ENCODE measurements at regions not wholly inside any gene's neighbourhood (a gene's known extent, or its start where the extent isn't known, plus 50 kb on each side); places are given as distances from the start of the nearest gene placed in this dataset.
"Not testable (repeated sequence)": the region's sequence is repeated elsewhere in the genome, so short reads cannot be mapped to it uniquely, and the experiment has no call there.

- not testable (repeated sequence) for TF ChIP-seq POLR2A, CTCF, POLR2AphosphoS5 (IDR thresholded peaks at IDR 0.05)
Observed at GRCh38 chr9:89689321-89689720, 84.5 kb downstream of the GADD45G start.

Data from suprapubic skin (tissue), 4 donors.